ENCODE measurements at regions not wholly inside any gene's neighbourhood (a gene's known extent, or its start where the extent isn't known, plus 50 kb on each side); places are given as distances from the start of the nearest gene placed in this dataset.

DNA sequence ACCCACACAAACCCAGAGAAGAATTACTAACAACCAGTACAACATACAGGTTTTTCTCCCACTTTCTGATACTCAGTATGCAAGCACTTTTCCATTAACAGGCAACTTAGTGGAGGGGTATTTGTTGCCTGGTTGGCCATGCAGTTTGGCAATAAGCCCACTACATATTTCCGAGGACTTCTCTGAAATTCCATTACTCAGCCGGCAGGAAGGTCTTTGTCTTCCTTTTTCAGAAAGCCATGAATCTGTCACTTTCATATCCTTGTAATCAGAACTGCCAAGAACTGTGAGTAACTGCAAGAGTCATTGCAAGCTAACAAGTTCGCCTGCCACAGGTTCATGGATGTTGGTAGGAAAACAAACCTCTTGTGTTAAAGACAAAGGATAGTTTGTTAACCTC, 422.3 kb upstream of the ROBO1 start:
- TF ChIP-seq, protein P1, sequence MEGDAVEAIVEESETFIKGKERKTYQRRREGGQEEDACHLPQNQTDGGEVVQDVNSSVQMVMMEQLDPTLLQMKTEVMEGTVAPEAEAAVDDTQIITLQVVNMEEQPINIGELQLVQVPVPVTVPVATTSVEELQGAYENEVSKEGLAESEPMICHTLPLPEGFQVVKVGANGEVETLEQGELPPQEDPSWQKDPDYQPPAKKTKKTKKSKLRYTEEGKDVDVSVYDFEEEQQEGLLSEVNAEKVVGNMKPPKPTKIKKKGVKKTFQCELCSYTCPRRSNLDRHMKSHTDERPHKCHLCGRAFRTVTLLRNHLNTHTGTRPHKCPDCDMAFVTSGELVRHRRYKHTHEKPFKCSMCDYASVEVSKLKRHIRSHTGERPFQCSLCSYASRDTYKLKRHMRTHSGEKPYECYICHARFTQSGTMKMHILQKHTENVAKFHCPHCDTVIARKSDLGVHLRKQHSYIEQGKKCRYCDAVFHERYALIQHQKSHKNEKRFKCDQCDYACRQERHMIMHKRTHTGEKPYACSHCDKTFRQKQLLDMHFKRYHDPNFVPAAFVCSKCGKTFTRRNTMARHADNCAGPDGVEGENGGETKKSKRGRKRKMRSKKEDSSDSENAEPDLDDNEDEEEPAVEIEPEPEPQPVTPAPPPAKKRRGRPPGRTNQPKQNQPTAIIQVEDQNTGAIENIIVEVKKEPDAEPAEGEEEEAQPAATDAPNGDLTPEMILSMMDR (conservative IDR thresholded peaks at IDR 0.05): no peak
- no peak overlapping the region for H3K27ac ChIP-seq

DNA sequence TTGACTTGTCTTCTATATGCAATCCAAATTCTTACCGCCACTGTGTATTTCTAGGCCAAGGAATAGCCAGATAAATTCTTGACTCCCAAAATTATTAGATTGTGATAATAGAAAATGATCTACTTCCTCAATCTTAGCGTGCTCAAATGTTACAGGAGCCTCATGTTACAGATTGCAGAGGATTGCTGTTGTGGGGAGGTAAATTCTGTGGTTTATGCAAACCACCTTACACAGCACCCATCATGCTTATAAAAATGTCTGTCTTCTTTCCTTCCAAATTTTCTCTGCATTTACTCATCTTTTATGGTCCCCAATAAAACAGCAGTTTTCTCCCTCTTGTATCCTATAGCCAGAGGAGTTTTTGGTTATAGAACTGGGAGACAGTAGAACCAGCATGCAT, 420.2 kb upstream of the ROBO1 start:
- TF ChIP-seq, protein P1 (conservative IDR thresholded peaks at IDR 0.05): no peak
- no peak overlapping the region for H3K27ac ChIP-seq

DNA sequence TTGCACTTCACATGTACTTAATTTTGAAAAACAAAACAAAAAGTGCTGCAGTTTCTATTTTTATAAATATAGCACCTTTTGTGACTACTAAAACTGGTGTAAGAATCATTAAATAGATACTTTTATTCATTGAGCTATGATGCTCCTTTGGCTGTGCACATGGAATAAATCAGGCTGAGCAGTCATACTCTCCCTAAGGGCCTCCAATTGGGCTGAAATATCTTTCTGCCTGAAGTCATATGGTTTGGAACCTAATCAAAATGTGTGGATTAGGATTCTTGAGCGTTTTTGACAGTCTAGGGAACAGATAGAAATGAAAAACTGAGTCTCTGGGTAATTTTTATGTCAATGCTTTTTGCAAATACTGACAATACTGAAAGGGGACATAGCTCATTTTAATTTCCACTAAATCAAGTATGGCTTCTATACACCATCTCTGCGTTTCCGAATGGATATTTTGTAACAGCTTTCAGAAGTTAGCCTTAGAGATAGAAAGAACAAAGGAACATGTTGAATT, 392.2 kb upstream of the ROBO1 start:
- no peak overlapping the region for H3K27ac ChIP-seq
- TF ChIP-seq, protein P1 (conservative IDR thresholded peaks at IDR 0.05): no peak

DNA sequence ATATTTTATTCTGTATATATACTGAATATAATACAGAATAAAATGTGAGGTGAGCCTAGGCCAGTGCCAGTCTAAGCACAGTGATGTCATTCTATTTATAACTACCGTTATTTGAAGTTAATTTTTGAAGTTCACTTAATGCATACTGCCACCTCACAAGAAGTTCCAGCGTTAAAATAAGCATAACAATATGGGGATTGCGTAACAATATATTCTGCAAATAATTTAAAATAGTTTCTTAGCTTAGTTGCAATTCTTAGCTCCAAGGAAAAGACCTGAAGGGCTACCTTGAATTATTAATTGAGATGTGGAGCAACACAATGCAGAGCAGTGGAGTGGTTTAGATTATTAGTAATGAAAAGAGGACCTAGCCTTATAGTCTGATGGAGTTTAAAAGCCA, 390.5 kb upstream of the ROBO1 start:
- TF ChIP-seq, protein P1 (conservative IDR thresholded peaks at IDR 0.05): no peak

DNA sequence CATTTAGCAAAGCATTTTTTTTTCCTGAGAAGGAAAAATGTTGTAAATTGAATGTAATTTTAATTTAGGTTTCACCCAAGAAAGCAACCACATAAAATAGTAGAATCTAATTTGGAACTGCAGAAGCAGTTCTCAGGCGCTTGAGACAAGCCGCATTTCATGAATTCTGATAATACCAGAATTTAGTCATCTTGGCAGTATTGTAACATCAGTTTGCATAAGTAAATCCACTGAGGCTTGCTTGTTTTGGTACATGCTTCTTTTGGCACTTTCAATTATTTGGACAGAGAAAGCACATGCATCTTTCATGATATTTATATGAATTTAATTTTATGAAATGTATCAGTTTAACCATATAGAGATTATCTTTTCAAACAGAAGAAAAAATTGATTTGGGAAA, 389.7 kb upstream of the ROBO1 start:
- TF ChIP-seq, protein P1 (conservative IDR thresholded peaks at IDR 0.05): no peak
- no peak overlapping the region for H3K27ac ChIP-seq

More for the DNA sequence above, 390.5 kb upstream of the ROBO1 start:
- H3K27ac ChIP-seq: no peak overlapping the region

DNA sequence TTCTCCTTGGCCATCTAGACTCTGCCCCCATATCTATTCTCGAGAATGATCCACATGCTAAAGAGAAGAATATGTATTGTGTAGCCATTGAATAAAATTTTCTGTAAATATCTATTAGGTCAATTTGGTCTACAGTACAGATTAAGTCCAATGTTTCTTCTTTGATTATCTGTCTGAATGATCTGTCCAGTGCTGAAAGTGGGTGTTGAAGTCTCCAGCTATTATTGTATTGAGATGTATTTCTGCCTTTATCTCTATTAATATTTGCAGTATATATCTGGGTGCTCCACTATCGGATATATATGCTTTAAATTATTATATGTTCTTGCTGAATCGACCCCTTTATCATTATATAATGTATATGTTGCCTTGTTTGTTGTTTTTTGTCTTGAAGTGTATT, 384.9 kb upstream of the ROBO1 start:
- TF ChIP-seq, protein P1 (conservative IDR thresholded peaks at IDR 0.05): no peak
- H3K27ac ChIP-seq: no peak overlapping the region

DNA sequence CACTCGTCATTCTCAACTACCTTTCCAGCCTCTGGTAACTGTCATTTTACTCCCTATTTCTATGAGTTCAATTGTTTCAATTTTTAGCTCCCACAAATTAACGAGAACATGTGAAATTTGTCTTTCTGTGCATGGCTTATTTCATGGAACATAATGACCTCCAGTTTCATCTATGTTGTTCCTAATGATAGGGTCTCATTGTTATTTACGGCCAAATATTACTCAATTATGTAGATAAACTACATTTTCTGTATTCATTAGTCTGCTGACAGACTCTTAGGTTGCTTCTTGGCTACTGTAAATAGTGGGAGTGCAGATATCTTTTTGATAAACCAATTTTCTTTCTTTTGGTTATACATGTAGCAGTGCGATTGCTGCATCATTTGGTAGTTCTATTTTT, 374.9 kb upstream of the ROBO1 start:
- TF ChIP-seq, protein P1 (conservative IDR thresholded peaks at IDR 0.05): no peak
- no peak overlapping the region for H3K27ac ChIP-seq
